ENCODE measurements at regions not wholly inside any gene's neighbourhood (a gene's known extent, or its start where the extent isn't known, plus 50 kb on each side); places are given as distances from the start of the nearest gene placed in this dataset.

DNA sequence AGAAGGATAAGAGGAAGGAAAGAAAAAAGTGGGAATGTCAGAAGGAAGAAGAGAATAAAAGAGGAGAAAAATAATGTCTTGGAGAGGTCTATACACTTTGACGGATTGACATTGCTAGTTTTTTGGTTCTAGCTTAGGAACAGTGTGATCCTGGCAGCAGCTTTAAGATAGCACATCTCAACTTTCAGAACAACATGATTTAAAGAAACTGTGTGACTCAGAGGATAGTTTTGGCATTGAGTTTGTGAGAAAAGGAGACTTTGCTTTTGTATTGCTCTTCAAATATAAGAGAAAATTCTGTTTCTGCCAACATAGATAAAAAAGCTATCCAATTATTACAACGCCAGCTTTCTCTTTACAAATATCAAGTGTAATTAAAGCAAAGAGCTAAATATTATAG, 260.7 kb upstream of the ARRDC3 start:
- 17 to 100% (median 94%) methylated on average over 1 to 2 of the region's 2 CpGs; no CpG with 5 or more reads in 1 of the 10 experiments for WGBS, 10 experiments
- no peak for ATAC-seq (replicated peaks in 6 of 8)
- Histone ChIP-seq H3K27ac (no peak overlapping the region), H3K4me1 (replicated peaks in 1 of 2) (peaks cover 3 to 16% of the 10 kb centered on the region in 2 donors), H3K4me3 (no peak overlapping the region)
- in situ Hi-C loops (cut with MboI; ENCODE audit: low pct_unique_long_range_greater_than_20kb in 2 of 9, low sequenced_read_pairs in 9 of 9, unreplicated experiment in 9 of 9), result no loop called here

DNA sequence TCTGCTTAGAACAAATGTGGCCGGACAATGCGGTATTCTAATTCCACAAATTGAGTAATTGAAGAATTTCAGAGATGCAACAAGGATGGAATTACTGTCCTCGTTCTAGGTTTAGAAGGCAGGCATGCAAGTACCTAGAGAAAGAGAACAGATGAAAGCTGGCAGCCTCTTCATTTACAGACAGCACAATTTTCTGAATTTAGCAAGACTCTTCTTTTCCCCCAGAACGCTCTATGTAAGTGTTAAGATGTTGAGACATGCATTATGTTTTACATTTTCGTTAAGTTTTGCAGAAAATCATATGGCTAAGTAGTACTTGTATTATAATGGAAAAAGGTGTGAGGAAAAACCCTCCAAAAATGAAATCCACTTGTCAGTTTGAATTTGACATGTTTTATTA, 259.5 kb upstream of the ARRDC3 start:
- 16 to 100% (median 73%) methylated on average over 1 to 5 of the region's 5 CpGs for WGBS, 10 experiments
- Histone ChIP-seq H3K4me1 (replicated peaks in 1 of 2) (peaks cover 3 to 16% of the 10 kb centered on the region in 2 donors), H3K4me3 (no peak overlapping the region), H3K27ac (no peak overlapping the region)
- no peak for ATAC-seq (replicated peaks in 6 of 8)
- in situ Hi-C loops (cut with MboI; ENCODE audit: low pct_unique_long_range_greater_than_20kb in 2 of 9, low sequenced_read_pairs in 9 of 9, unreplicated experiment in 9 of 9), result no loop called here

DNA sequence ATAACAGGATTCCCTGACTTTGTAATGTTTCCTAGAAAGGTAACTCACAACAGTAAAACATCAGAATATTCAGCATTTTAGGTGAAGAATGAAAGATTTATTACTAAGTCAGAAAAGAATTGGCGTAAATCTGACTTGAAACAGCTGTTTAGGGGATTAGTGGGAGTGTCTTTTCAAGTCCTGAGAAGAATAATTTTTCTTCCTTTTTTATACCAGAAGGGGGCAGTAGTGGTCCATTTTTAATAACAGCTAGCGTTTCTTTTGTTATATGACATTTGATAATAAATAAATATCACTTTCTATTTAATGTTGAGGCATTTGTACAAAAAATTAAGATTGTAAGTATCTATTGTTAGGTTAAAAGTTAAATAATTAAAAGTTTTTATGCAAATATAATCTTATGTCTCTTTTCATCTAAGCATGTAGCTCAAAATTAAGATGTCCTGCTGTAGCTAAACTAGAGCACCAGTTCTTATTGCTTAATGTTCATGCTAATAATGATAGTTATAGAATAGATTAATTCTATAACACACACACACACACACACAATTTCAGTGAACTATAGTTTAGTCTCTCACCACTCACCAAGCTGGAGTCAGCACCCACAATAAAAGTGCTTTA, 258.7 kb upstream of the ARRDC3 start:
- ATAC-seq (replicated peaks in 6 of 8), result peak in 1 of 8 experiments; percentile 15
- H3K4me1 ChIP-seq (replicated peaks in 1 of 2), result peaks cover 3 to 16% of the 10 kb centered on the region in 2 donors
- in situ Hi-C loops (cut with MboI; ENCODE audit: low pct_unique_long_range_greater_than_20kb in 2 of 9, low sequenced_read_pairs in 9 of 9, unreplicated experiment in 9 of 9), result no loop called here
- no peak overlapping the region for H3K4me3 ChIP-seq
- H3K27ac ChIP-seq, result no peak overlapping the region
- WGBS, 10 experiments, result 0 to 21% (median 3%) methylated on average over 1 to 2 of the region's 2 CpGs

DNA sequence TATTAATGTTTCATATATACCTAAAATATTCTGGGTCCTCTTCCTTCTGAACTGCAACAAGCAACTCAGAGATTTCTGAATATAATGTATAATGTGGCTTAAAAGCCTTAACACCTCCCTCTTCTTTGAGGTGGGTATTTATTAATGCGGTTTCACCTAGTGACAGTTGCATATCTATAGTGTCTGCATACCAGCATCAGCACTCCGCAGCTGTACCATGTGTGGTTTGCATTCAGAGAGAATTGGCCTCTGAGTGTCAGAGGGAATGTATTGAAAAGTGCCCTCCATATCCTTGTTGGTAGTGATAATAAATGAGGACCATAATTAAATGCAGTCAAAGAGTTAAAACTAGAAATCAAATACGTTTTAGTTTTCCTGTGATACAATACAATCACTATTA, 256.6 kb upstream of the ARRDC3 start:
- peak in 3 of 8 experiments; percentile 42 to 49 (median 46) for ATAC-seq (replicated peaks in 6 of 8)
- Histone ChIP-seq H3K4me3 (no peak overlapping the region), H3K4me1 (replicated peaks in 1 of 2) (peaks cover 3 to 16% of the 10 kb centered on the region in 2 donors), H3K27ac (no peak overlapping the region)
- WGBS, 10 experiments, result 0 to 50% (median 14%) methylated on average over 1 to 3 of the region's 3 CpGs; no CpG with 5 or more reads in 1 of the 10 experiments
- in situ Hi-C loops (cut with MboI; ENCODE audit: low pct_unique_long_range_greater_than_20kb in 2 of 9, low sequenced_read_pairs in 9 of 9, unreplicated experiment in 9 of 9), result no loop called here

DNA sequence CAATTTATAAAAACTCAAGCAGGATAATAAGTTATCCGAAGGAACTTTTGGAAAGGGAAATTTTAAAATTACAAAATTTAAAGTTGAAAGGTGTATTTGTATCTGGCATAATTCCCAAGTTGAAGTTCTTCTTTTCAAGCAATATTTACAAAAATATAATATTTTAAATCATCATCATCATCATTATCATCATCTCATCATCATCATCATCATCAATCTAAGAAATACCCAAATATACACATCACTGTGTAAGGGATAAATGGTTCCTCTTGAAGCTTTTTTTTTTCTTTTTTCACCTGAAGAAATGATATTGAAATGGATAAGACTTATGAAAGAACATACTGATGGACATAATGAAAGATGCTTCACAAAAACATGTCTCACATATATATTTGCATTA, 254.9 kb upstream of the ARRDC3 start:
- WGBS, 10 experiments, result 50 to 100% (median 93%) methylated on average over 1 of the region's 1 CpG; no CpG with 5 or more reads in 2 of the 10 experiments
- Histone ChIP-seq H3K27ac (no peak overlapping the region), H3K4me1 (replicated peaks in 1 of 2) (peaks cover 3 to 16% of the 10 kb centered on the region in 2 donors), H3K4me3 (no peak overlapping the region)
- no peak for ATAC-seq (replicated peaks in 6 of 8)
- in situ Hi-C loops (cut with MboI; ENCODE audit: low pct_unique_long_range_greater_than_20kb in 2 of 9, low sequenced_read_pairs in 9 of 9, unreplicated experiment in 9 of 9), result no loop called here

DNA sequence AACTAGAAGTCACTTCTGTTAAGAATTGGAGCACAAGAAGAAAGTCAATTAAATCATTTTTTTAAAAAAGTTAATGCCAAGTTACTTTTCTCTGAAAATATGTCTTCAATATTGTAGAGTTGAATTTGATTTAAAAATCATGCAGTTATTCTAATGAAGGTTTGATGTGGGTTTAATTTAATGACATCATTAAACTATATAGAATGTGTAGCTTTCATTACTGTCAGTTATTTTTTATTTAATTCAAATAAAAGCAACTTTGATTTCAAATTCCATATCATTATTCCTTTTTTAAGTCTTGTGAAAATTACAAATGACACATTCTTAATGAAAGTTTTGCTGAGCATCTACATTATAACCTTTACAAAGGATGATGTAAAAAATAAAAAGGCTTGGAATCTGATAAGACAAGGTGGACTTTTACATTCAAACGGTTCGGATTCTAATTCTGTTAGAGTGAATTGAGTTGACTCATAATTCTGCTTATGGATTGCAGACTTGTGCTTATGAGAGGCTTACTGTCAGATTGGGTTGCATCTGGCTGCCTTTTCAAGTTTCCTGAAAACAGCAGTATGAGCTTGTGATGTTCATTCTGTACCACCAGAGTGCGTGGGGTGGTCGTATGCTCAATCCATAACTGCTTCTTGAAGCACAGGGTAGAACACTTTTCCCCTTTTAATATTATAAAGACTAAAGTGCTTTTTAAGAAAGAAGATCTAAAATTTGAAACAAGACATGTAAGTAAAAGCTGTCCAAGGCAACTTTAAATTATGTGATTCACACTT, 253.0 kb upstream of the ARRDC3 start:
- H3K4me1 ChIP-seq (replicated peaks in 1 of 2), result peaks cover 3 to 7% of the 10 kb centered on the region in 2 donors
- 7 to 100% (median 92%) methylated on average over 2 to 4 of the region's 4 CpGs; no CpG with 5 or more reads in 1 of the 10 experiments for WGBS, 10 experiments
- ATAC-seq (replicated peaks in 6 of 8), result peak in 2 of 8 experiments; percentile 52 to 65
- in situ Hi-C loops (cut with MboI; ENCODE audit: low pct_unique_long_range_greater_than_20kb in 2 of 9, low sequenced_read_pairs in 9 of 9, unreplicated experiment in 9 of 9), result no loop called here
- no peak overlapping the region for H3K4me3 ChIP-seq
- no peak overlapping the region for H3K27ac ChIP-seq

DNA sequence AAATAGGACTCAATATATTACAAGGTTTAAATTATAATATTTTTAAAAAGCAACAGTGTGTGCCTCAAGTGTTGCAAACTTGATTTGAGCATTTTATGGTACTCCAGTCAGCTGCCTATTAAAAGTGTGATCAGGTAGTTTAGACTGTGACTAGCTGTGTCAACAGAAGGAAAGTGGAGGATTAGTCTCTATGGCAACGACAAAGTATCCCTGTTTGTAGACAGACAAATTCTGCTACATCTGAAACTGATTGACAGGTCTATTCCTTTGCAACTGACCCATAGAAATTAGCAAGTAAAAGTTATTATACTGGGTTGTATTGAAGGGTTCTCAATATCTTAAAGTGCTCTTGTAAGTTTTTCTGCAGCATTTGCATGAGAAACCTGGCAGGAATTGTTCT, 249.8 kb upstream of the ARRDC3 start:
- in situ Hi-C loops (cut with MboI; ENCODE audit: low pct_unique_long_range_greater_than_20kb in 2 of 9, low sequenced_read_pairs in 9 of 9, unreplicated experiment in 9 of 9), result no loop called here
- Histone ChIP-seq H3K27ac (no peak overlapping the region), H3K4me1 (replicated peaks in 1 of 2) (no peaks in the 10 kb centered on the region), H3K4me3 (no peak overlapping the region)
- ATAC-seq (replicated peaks in 6 of 8), result peak in 3 of 8 experiments; percentile 31 to 46 (median 41)
- 0 to 80% (median 60%) methylated on average over 1 of the region's 1 CpG; no CpG with 5 or more reads in 3 of the 10 experiments for WGBS, 10 experiments

DNA sequence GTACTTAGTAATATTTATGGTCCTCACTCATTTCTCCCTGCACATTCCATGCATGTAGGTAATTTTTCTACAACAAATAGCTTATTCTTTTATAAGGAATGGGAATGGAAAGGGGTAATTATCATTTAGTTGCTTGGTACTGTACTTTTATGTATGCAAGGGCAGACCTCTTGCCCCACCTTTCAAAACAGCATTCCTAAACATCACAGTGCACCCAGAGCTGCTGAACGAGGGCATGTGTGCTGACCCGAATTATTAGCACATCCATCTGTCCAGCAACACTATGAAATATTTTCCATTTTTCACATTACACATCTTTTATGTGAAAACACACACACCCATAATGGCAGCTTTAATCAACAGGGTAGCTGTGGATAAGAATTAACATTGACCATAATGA, 228.6 kb upstream of the ARRDC3 start:
- Histone ChIP-seq H3K4me1 (replicated peaks in 1 of 2) (peaks cover 9 to 43% of the 10 kb centered on the region in 2 donors), H3K27ac (no peak overlapping the region), H3K4me3 (no peak overlapping the region)
- peak in 2 of 8 experiments; percentile 55 to 78 for ATAC-seq (replicated peaks in 6 of 8)
- 0 to 100% (median 35%) methylated on average over 2 of the region's 2 CpGs; no CpG with 5 or more reads in 4 of the 10 experiments for WGBS, 10 experiments
- in situ Hi-C loops (cut with MboI; ENCODE audit: low pct_unique_long_range_greater_than_20kb in 2 of 9, low sequenced_read_pairs in 9 of 9, unreplicated experiment in 9 of 9), result loop anchor here in 1 of 9 experiments (25.0 kb wide), 1 partner anchor 99 kb away; no protein-coding TSS in a partner anchor

DNA sequence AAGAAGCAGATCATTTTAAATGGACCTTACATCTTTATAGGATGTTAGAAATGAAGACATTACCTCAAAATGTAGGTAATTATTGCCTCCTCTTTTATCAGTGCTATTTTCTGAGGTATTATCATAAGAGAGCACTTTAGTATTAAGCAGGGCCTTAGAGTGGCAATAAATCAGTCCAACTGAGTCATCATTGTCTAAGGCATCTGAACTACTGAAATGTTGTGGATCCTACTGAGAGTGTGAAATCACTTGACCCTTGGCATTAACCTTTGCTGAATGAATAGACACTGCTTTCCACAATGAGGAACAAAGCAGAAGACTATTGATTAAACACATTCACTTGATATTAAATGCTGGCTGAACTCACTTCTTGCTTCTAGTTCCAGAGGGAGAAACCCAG, 224.6 kb upstream of the ARRDC3 start:
- in situ Hi-C loops (cut with MboI; ENCODE audit: low pct_unique_long_range_greater_than_20kb in 2 of 9, low sequenced_read_pairs in 9 of 9, unreplicated experiment in 9 of 9), result loop anchor here in 1 of 9 experiments (25.0 kb wide), 1 partner anchor 95 kb away; no protein-coding TSS in a partner anchor
- H3K4me1 ChIP-seq (replicated peaks in 1 of 2), result peaks cover 9 to 42% of the 10 kb centered on the region in 2 donors
- no peak overlapping the region for H3K4me3 ChIP-seq
- H3K27ac ChIP-seq, result no peak overlapping the region
- ATAC-seq (replicated peaks in 6 of 8), result peak in 5 of 8 experiments; percentile 97 to 99 (median 98)

DNA sequence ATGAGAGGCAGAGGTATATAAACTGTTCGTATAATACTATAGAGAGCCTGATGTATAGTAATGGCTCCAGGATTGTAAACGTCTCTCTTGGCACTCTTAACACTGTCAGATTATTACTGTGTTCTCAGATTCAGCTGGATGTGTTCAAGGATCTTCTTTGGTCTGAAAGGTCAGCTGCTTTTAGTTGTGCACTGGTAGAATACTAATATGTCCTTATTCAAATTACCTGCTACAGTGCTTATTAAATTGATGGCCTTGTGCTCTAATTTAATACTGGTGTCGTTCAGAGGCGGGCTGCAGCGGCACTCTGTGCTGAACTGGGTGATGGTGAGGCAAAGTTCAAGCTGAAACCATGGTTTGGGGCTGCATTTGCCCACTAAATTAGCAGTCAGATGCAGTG, 216.7 kb upstream of the ARRDC3 start:
- Histone ChIP-seq H3K27ac (no peak overlapping the region), H3K4me3 (no peak overlapping the region), H3K4me1 (replicated peaks in 1 of 2) (peaks cover 11 to 20% of the 10 kb centered on the region in 2 donors)
- WGBS, 10 experiments, result 40 to 93% (median 55%) methylated on average over 1 to 5 of the region's 5 CpGs; no CpG with 5 or more reads in 2 of the 10 experiments
- in situ Hi-C loops (cut with MboI; ENCODE audit: low pct_unique_long_range_greater_than_20kb in 2 of 9, low sequenced_read_pairs in 9 of 9, unreplicated experiment in 9 of 9), result loop anchor here in 1 of 9 experiments (25.0 kb wide), 1 partner anchor 88 kb away; no protein-coding TSS in a partner anchor
- ATAC-seq (replicated peaks in 6 of 8), result peak in 5 of 8 experiments; percentile 54 to 80 (median 67)

DNA sequence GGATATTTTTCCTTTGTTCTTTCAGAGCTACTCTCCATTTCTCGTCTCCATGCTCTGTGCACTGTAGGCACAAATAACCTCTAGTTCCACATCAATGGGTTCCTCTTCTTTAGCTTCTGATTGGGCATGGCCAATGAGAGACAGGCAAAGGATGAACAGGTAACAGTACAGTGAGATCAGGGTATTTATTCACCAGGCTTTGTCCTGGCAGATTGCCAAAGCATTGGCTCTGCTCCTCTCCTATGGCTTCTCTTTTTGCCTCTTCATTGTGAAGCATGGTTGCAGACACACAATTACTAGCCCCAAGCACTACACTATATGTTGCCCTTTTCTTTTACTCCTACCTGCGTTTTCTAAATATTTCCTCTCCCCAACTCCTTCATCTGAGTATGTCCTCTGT, 215.1 kb upstream of the ARRDC3 start:
- WGBS, 10 experiments, result 18 to 100% (median 89%) methylated on average over 1 to 2 of the region's 2 CpGs; no CpG with 5 or more reads in 4 of the 10 experiments
- peaks cover 11 to 20% of the 10 kb centered on the region in 2 donors for H3K4me1 ChIP-seq (replicated peaks in 1 of 2)
- in situ Hi-C loops (cut with MboI; ENCODE audit: low pct_unique_long_range_greater_than_20kb in 2 of 9, low sequenced_read_pairs in 9 of 9, unreplicated experiment in 9 of 9), result no loop called here

DNA sequence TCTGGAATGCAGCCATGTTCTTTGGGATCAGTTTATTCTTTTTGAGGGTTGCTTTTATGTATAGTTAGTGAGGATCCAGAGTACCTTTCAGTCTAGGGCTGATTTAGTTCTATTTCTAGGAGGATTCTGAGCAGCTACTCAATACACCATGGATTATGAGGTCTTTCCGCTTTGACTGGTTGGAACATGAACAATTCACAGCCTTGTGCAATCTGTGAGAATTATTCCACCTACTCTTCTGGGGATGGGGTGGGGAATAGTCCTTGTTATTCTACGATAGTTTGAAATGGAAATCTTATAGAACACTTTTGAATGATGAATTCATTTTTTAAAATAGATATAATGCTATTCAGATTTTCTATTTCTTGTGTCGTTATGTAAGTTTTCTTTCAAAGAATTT, 212.3 kb upstream of the ARRDC3 start:
- 0 to 96% (median 87%) methylated on average over 2 to 3 of the region's 3 CpGs; no CpG with 5 or more reads in 1 of the 10 experiments for WGBS, 10 experiments
- in situ Hi-C loops (cut with MboI; ENCODE audit: low pct_unique_long_range_greater_than_20kb in 2 of 9, low sequenced_read_pairs in 9 of 9, unreplicated experiment in 9 of 9), result no loop called here
- Histone ChIP-seq H3K27ac (no peak overlapping the region), H3K4me3 (no peak overlapping the region), H3K4me1 (replicated peaks in 1 of 2) (peaks cover 11 to 16% of the 10 kb centered on the region in 2 donors)
- peak in 3 of 8 experiments; percentile 67 to 87 (median 80) for ATAC-seq (replicated peaks in 6 of 8)

More for the DNA sequence above, 215.1 kb upstream of the ARRDC3 start:
- no peak for ATAC-seq (replicated peaks in 6 of 8)
- H3K4me3 ChIP-seq, result no peak overlapping the region
- H3K27ac ChIP-seq, result no peak overlapping the region

DNA sequence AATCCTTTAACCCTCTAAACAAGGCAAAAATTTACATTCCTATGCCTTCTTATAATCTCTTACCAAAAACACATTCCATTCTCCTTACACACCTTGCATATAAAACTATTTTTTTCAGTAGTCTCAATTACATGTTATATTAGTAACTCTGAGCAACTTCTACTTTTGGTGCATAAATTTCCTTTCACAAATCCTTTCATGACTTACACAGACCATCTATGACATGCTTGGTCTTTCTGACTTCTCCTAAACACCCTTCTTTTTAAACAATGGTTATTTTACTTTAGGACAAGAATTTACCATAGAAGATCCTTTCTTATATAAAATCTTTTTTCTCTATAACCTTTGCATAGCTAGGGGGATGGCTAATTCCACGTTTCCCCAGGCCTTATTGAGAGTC, 208.0 kb upstream of the ARRDC3 start:
- no peak for ATAC-seq (replicated peaks in 6 of 8)
- WGBS, 10 experiments, result 14 to 100% (median 62%) methylated on average over 1 of the region's 1 CpG
- H3K27ac ChIP-seq, result no peak overlapping the region
- in situ Hi-C loops (cut with MboI; ENCODE audit: low pct_unique_long_range_greater_than_20kb in 2 of 9, low sequenced_read_pairs in 9 of 9, unreplicated experiment in 9 of 9), result no loop called here
- no peak overlapping the region for H3K4me3 ChIP-seq
- H3K4me1 ChIP-seq (replicated peaks in 1 of 2), result no peaks in the 10 kb centered on the region
